GM10266 (cell line): ENCODE measurements at regions not wholly inside any gene's neighbourhood (a gene's known extent, or its start where the extent isn't known, plus 50 kb on each side); places are given as distances from the start of the nearest gene placed in this dataset.

Experiments used
- DNase-seq: peaks from one replicate; pipeline ENCODE4 v3.0.0; 2012; ENCODE audit errors: extremely low spot score
- CTCF ChIP-seq: IDR thresholded peaks from 2 replicates; pipeline ENCODE4 v1.5.1; 2012; ENCODE audit warnings: mild to moderate bottlenecking, low read depth; ENCODE audit not compliant: control insufficient read depth, insufficient read depth; ENCODE audit errors: missing control alignments

DNA sequence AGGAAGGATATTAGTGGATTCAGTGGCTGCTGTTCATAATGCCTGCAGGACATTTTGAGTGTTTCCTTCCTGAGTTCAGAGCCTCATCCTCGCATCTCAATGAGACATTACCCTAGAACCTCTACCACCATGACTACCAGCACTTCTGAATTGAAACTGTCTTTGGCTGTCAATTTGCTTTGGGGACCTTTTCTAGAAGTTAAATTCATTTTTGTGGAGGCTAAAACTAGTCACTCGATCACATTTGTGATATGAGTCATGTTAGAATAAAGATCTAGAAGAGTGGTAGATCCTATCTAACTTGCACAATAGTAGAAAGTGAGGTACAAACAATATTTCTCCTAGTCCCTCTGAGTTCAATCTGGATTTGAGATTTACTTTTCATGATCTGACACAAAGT is 124.9 kb downstream of the KCNRG start:
- TF ChIP-seq CTCF: no peak
- no peak for DNase-seq

GRCh38 chr13:50140581-50141374 is 125.5 kb downstream of the KCNRG start:
- no peak for DNase-seq

GRCh38 chr13:50141375-50141975 is 126.2 kb downstream of the KCNRG start:
- no peak for TF ChIP-seq CTCF
- DNase-seq: no peak

More at GRCh38 chr13:50140581-50141374, 125.5 kb downstream of the KCNRG start:
- no peak for TF ChIP-seq CTCF

GRCh38 chr13:50144246-50145160 is 129.3 kb downstream of the KCNRG start:
- no peak for DNase-seq
- no peak for TF ChIP-seq CTCF

DNA sequence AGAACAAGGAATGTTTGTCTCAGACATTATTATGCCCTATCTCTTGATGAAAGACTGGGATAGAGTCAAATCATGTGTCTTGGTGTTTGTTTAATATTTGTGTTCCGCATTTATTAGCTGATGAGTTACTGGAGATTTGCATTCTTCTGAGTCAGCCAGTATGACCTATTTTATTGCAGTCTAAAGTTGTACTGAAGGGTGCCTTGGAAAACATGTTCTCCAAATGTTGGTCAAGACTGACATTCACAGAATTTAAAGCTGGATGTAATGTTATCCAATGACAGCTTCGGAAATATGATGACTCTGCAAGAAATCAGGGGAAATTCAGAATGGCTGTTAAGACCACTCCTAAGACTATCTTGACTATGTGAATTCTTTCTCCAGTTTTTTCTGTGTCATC is 134.0 kb downstream of the KCNRG start:
- DNase-seq: no peak
- TF ChIP-seq CTCF: no peak

- DNase-seq: no peak
- TF ChIP-seq CTCF: no peak
Measured at GRCh38 chr13:50149932-50150331, 134.7 kb downstream of the KCNRG start.

DNA sequence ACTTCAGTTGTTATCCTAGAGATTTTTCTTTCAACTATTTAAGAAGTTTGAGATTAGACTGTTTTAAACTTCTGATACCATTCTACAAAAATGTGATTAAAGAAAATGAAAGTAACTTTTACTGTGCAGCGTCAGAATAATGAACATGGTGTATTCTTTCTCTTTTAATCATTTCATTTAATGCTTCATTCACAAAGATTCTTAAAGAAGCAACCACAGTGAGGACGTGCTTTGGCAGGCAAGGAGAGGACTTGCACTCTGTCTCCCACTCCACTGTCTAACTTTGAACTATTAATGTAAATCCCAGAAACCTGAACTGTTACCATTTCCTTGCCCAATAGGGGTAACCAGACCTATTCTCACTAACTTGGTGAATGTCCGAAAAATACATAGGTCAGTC is 137.0 kb downstream of the KCNRG start:
- TF ChIP-seq CTCF: no peak
- no peak for DNase-seq
